ENCODE measurements at regions not wholly inside any gene's neighbourhood (a gene's known extent, or its start where the extent isn't known, plus 50 kb on each side); places are given as distances from the start of the nearest gene placed in this dataset.

DNA sequence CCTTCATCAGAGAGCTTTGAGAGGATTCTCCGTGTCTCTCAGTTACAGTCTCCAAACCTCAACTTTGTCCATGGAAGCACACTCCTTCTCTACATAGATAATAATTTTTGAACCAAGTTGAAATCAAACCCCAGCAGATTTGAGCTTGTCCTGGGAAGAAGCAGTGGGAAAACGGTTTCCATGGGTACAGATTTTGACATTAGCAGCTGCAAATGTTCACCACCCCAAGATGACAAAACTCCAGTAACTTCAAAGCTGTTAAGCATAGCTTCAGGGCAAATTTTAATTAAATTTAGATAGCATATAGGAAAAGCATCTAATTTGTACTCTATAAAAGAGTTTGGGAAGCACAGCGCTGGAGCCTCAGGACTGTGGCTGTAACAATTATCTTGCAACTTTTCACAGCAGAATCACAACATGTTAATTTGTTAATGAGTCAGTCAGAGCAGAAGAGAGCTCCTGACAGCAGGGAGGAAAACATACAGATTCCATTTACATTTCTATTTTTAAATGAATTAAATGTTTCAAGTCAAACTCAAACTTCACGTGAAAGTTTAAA lies 240.7 kb downstream of the BMP7 start:
- DNase-seq (ENCODE audit: low spot score) = no peak

DNA sequence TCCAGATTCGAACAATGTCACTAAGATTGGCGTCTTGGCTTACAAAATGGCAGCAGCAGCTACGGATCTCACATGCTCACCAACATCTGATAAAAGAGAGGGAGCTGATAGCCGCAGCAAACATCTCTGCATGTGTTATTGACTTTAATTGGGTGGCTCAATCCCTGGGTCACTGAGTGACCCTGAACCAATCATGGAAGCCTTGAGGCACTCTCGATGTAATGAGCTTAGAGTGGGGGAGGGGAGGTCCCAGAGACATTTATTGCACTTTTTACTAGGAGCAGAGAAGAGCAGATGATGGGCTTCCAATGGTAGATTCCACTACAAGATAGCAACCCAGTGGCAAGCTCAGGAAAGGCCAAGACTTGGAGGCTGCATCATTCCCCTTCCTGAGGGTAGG lies 238.7 kb downstream of the BMP7 start:
- DNase-seq (ENCODE audit: low spot score) = no peak

DNA sequence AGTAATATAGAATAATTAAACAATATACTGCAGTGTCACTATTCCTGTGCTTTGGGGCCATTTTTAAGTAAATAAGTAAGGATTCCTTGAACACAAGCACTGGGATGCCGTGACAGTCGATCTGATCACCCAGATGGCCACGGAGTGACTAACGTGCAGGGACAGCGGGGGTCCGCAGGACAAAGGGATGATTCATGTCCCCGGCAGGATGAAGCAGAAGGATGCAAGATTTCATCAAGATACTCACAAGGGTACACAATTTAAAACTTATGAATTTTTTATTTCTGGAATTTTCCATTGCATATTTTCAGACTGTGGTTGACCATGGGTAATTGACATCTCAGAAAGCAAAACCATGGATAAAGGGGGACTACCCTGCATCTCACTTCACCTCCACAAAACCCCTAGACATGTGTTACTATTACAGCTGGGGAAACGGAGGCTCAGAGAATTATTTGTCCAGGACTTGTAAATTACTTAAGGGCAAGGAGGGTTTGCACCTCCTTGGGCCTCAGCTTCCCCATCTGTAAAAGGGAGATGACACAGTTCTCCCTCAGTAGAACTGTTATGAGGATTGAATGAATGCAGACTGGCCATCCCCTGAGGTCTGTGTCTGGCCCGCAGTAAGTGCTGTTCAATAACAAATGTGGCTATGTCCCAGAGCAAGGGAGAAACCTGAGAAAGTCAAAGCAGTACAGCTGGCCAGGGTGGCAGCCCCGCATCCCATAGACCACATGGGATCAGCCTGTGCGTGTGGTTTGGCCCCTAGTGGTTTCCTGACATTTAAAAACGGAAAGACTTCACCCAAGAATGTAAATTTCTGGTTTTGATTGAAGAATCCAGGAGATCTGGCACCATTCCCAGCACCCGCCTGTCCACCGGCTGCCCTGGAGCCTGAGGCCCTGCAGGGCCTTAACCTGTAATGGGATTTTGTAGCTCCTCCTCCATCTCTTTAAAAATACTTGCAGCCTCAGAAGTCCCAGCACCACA lies 235.5 kb downstream of the BMP7 start:
- no peak for DNase-seq (ENCODE audit: low spot score)

DNA sequence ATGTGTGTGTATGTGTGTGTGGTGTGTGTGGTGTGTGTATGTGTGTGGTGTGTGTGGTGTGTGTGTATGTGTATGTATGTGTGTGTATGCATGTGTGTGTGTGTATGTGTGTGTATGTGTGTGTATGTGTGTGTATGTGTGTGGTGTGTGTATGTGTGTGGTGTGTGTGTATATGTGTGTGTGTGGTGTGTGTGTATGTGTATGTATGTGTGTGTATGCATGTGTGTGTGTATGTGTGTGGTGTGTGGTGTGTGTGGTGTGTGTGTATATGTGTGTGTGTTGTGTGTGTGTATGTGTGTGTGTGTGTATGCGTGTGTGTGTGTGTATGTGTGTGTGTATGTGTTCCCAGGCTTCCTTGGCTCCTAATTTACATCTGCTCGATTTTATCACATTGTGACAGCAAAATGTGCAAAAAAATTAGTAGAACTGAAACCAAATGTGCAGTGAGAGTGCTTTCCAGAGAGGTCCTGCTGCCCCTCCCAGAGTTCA lies 234.5 kb downstream of the BMP7 start:
- no peak for DNase-seq (ENCODE audit: low spot score)

- no peak for DNase-seq (ENCODE audit: low spot score)
These were observed 233.6 kb downstream of the BMP7 start for GRCh38 chr20:57032847-57033246.

DNA sequence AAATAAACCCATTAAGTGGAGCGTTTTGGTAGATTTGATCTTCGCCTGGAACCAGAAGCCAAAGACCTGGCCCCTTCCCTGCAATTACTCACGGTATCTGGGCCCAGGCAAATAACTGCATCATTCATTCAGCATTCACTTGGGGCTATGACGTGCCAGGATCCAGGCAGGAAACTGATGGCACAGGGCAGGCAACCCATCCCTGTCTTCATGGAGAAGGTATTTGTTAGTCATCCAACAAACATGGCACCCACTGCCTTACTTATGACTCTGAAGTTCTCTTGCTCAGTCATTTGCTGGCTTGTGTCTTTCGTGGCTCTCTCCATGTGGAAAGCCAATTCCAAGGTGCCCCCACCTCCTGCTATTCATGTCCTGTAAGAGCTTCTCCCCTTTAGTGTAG lies 232.4 kb downstream of the BMP7 start:
- no peak for DNase-seq (ENCODE audit: low spot score)

- no peak for DNase-seq (ENCODE audit: low spot score)
These were observed 228.8 kb downstream of the BMP7 start for GRCh38 chr20:57037689-57038088.

- DNase-seq (ENCODE audit: low spot score) = no peak
These were observed 227.6 kb downstream of the BMP7 start for GRCh38 chr20:57038608-57039440.

- DNase-seq (ENCODE audit: low spot score) = no peak
These were observed 226.0 kb downstream of the BMP7 start for GRCh38 chr20:57040466-57040865.

- DNase-seq (ENCODE audit: low spot score) = no peak
These were observed 225.5 kb downstream of the BMP7 start for GRCh38 chr20:57040924-57041323.

GRCh38 chr20:57043091-57043490 lies 223.3 kb downstream of the BMP7 start:
- no peak for DNase-seq (ENCODE audit: low spot score)

DNA sequence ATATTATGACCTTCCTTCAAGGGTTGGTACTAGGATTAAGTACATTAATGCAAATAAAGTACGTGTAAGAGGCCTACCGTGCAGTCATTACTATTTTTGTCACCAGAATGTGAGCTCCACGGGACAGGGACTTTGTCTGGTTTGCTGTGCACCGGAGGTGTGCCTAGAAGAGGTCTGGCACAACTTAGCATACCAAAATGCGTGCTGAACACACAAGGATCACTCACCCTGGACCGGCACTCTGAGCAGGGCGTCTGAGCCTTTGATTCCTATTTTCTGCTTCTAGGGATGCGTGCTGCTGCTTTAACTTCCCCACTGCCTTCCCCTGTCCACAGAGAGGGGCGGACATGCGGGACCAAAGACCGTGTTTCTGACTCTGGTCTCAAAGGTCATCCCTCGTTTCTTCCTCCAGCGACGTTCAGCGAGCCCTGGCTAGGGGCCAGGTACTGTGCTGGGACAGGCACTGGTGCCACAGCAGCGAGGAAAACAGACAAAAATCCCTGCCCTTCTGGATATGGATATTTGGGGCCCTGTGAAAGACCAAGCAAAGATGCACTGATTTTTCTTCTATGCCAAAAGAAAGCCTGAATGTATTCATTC lies 222.7 kb downstream of the BMP7 start:
- DNase-seq (ENCODE audit: low spot score) = no peak

GRCh38 chr20:57047281-57048026 lies 219.0 kb downstream of the BMP7 start:
- peak; percentile 36 for DNase-seq (ENCODE audit: low spot score)

DNA sequence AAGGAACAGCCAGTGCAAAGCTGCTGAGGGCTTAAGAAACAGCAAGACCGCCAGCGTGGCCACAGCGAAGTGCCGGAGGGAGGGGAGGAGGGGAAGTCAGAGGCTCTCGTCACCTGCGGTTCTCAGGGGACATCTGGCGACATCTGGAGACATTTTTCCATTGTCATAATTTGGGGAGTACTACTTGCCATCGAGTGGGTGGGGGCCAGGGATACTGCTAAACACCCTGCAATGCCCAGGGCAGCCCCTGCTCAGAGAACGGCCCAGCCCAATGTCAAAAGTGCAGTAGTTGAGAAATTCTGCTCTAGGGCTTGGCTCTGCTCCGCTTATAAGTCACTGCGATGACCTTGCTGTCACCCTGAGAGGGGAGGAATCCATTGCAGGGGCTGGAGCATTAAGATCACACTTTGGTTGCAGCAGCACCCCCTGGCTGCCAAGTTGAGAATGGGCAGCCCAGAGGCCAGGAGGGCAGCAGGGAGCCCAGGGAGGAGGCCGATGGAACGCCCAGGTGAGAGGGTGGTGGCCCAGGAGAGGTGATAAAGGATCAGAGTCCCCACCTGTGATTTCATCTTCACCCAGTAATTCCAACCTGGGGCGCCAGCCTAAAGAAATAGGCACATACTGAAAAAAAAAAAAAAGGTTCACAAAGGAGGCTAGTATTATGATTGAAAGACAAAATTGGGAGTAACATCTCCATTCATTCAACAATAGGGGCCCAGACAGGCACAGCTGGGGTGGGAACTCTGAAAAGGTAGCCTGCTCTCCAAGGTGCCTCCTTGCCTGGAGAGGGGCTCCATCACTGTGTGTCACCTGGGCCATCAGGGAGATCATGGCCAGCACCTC lies 218.2 kb downstream of the BMP7 start:
- DNase-seq (ENCODE audit: low spot score) = peak; percentile 54

DNA sequence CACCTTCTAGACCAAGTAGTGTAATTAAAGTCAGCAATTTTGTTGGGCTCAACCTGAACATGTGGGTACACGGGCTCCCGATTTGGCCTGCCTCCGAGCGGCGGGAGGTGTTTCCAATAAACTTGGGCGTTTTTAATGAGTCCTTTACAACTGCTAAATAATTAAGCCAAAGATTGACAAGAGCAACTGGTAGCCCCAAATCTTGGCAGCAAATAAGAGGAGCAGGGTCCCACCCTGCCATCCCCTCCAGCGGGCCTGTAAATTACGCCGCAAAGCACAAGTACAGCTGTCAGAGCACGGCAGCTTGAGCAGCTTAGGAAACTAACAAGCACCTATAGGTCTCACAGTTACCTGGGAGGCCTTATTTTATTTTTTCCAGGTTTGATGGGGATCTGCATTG lies 217.1 kb downstream of the BMP7 start:
- DNase-seq (ENCODE audit: low spot score) = no peak

DNA sequence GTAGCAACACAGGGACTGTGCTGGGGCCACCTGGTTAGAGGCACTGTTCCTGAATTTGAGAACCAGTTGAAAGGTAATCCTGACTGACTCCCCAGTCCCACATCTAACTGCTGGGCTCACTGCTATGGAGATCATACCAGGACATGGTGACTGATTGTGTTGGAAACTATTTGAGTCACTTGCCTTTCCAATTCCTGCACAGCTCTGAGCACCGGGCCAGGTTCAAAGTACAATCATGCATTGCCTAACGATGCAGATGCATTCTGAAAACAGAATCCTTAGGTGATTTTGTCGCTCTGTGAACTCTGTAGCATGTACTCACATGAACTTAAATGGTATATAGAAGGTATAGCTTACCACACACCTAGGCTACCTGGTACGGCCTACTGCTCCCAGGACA lies 215.3 kb downstream of the BMP7 start:
- no peak for DNase-seq (ENCODE audit: low spot score)

DNA sequence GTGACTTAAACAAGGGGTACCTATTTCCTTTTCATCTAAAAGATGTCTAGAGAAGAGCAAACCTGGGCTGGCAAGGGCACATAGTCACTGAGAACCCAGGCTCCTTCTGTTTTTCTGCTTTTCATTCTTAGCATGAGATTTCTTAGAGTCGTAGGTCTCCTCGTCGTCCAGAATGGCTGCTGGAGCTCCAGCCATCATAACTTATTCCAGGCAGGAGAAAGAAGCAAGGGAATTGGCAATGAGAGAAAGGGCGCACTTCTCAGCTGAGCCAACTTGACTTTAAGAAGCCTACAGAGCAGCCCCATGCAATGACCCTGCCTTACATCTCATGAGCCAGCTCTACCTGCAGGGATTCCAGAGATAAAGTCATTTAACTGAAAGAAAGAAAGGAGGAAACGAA lies 213.4 kb downstream of the BMP7 start:
- no peak for DNase-seq (ENCODE audit: low spot score)

DNA sequence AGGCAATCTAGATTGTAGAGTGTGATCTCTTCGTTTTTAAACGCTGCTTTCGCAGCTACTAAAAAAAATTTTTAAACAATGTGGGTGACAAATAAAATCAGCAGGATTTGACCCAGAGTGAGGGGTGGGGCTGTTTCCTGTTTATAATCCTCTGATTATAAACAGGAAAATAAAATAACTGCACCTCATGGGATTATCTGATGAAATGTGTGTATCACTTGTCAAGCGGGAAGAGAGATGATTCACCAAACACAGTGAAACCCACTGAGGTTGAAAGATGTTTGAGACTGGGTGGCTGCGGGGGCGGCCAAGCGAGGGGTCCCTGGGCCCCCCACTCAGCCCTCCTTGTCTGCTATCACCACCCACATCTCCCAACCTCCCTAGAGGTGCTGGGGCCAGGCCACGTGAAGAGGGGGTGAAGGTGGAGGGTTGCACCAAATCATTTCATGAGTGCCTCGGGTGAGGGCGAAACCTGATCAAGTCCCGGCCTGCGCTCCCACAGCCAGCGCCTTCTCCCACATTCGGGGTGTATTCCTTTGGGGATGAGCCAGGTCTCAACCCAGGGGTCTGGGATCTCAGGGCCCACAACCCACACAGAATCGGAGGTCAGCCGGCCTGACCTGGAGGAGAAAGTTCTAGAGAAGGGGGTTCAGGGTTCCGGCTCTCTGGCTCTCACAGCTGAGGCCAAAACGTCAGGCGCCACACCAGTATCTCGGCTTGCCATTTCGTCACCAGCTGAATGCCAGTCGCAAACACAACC lies 212.5 kb downstream of the BMP7 start:
- no peak for DNase-seq (ENCODE audit: low spot score)

DNA sequence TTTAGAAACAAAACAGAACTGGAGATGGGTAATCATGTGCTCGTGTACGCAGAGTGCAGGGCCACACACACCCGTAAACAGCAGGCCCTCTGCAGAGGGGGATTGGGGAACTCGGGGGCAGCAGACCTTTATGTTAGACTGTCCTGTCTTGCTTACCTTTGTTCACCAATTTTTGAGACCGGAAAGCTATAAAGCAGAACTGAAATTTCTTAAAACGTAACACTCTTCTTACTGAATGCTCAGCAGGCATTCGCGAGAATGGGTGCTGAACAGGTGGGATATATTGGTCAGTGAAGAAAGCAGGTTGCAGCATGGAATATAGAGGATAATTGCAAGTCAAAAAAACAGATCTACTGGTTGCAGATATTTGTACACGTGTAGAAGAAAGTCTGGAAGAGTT lies 211.1 kb downstream of the BMP7 start:
- peak; percentile 13 for DNase-seq (ENCODE audit: low spot score)

DNA sequence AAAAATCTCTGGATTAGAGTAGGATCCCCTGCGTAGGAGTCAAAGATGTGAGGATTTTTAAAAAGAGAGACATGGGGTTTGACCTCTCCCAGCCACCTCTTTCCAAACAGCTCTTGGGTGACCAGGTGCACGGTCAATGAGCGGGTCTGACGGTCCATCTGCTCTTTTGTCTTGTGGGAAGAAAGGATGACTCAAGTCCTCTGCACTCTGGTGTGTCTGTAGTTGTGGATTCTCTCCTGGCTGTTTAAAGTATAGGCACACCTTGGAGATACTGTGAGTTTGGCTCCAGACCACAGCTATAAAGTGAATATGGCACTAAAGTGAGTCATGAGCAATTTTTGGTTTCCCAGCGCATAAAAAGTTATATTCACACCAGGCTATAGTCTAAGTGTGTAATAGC lies 209.8 kb downstream of the BMP7 start:
- DNase-seq (ENCODE audit: low spot score) = no peak
